ENCODE measurements at regions not wholly inside any gene's neighbourhood (a gene's known extent, or its start where the extent isn't known, plus 50 kb on each side); places are given as distances from the start of the nearest gene placed in this dataset.

GRCh38 chr10:130400890-130401289 lies 264.7 kb downstream of the GLRX3 start:
- TF ChIP-seq CTCF (IDR thresholded peaks at IDR 0.05) (no peak), POLR2A (IDR thresholded peaks at IDR 0.05) (no peak)

Data from right lobe of liver (tissue), 4 donors.